ENCODE measurements at regions not wholly inside any gene's neighbourhood (a gene's known extent, or its start where the extent isn't known, plus 50 kb on each side); places are given as distances from the start of the nearest gene placed in this dataset.

DNA sequence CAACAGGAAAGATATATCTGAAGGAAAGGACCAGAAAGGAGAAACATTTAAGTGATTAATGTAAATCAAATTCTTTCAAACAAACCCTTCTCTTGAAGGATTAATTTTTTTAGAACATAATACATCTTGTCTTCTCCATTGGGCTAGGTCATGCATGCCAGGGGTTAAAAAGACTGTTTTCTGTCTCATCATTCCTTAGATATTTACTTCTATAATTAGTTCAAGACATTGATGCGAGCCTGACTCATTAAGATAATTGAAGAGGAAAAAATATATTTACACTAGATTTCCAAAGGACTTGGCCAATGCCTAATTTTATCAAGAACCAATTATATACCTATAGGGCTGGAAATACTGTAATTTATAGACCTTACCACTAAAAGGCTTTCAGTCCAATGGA, 166.6 kb upstream of the SETBP1 start:
- no peak for DNase-seq (ENCODE audit: low spot score)
- TF ChIP-seq CTCF (IDR thresholded peaks at IDR 0.05; ENCODE audit: extremely low read depth, missing control alignments), result no peak

DNA sequence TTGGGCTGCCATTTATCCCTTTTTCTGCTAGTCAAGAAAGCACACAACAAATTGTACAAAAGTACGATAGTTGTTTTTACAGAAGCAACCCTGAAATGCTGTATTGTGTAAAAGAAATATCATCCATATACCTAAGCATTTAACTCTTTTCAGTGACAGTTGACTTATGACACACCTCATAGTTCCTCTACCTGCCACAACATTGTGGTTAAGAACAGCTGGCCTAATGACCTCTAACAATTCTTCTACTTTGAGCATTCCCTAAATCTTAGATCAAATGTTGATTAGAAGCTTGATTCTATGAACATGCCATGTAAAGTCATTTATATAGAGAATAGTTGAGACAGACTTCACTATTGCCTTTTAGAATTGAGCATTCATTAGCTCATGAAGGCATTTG, 165.9 kb upstream of the SETBP1 start:
- DNase-seq (ENCODE audit: low spot score), result no peak
- no peak for TF ChIP-seq CTCF (IDR thresholded peaks at IDR 0.05; ENCODE audit: extremely low read depth, missing control alignments)

DNA sequence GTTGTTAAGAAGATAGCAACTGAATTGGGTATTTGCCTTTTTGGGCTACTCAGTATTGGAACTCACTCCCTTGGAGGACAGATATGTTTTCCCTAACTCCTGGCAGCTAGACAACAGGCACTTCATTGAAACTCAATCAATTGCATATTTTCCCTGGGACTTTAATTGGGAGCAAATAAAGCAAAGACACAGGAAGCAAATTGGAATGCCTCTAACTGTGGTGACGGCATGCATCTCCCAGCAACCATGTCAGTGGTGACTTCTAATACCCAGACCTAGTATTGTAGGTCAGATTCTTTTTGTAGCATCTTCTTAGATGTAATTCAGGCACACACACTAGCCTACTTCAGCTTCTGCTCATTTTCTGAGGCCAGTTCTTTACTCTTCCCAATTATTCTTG, 164.2 kb upstream of the SETBP1 start:
- TF ChIP-seq CTCF (IDR thresholded peaks at IDR 0.05; ENCODE audit: extremely low read depth, missing control alignments), result no peak
- no peak for DNase-seq (ENCODE audit: low spot score)

- no peak for DNase-seq (ENCODE audit: low spot score)
Measured at GRCh38 chr18:44517136-44517535, 163.6 kb upstream of the SETBP1 start.

GRCh38 chr18:44518091-44518615, 162.5 kb upstream of the SETBP1 start:
- no peak for TF ChIP-seq CTCF (IDR thresholded peaks at IDR 0.05; ENCODE audit: extremely low read depth, missing control alignments)
- DNase-seq (ENCODE audit: low spot score), result no peak

More at GRCh38 chr18:44517136-44517535, 163.6 kb upstream of the SETBP1 start:
- TF ChIP-seq CTCF (IDR thresholded peaks at IDR 0.05; ENCODE audit: extremely low read depth, missing control alignments), result no peak

DNA sequence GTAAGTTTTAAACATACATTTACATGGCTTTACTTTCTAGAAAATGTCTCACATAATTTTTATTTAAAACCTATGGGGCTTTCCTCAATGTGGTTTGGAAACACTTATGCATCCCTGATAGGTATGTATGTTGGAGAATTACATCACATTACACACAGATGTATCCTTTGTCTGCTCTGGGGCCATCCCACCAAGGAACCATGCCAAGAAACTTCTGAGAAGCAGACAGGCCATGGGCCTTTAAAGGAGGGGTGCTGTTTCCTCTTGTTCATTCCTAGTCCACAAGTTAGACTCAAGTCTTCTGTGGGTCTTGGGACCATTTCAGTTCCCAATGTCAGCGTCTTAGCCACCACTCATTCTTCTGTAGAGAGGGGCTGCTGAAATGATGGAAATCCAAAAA, 162.0 kb upstream of the SETBP1 start:
- DNase-seq (ENCODE audit: low spot score), result no peak
- no peak for TF ChIP-seq CTCF (IDR thresholded peaks at IDR 0.05; ENCODE audit: extremely low read depth, missing control alignments)

GRCh38 chr18:44520981-44521667, 159.6 kb upstream of the SETBP1 start:
- DNase-seq (ENCODE audit: low spot score), result no peak
- no peak for TF ChIP-seq CTCF (IDR thresholded peaks at IDR 0.05; ENCODE audit: extremely low read depth, missing control alignments)
